ENCODE measurements at regions not wholly inside any gene's neighbourhood (a gene's known extent, or its start where the extent isn't known, plus 50 kb on each side); places are given as distances from the start of the nearest gene placed in this dataset.

GRCh38 chr7:110502888-110503465 is 588.0 kb upstream of the LRRN3 start:
- TF ChIP-seq CTCF (tag by site-specific recombination; IDR thresholded peaks at IDR 0.05) (no peak), SP7 (tag by site-specific recombination; IDR thresholded peaks at IDR 0.05) (no peak), ZFP41 (tag by site-specific recombination; IDR thresholded peaks at IDR 0.05; ENCODE audit: borderline replicate concordance) (no peak), ZBTB21 (tag by site-specific recombination; IDR thresholded peaks at IDR 0.05) (no peak), SETDB1 (IDR thresholded peaks at IDR 0.05; ENCODE audit: insufficient read length, low read length) (no peak), ZNF362 (tag by site-specific recombination; IDR thresholded peaks at IDR 0.05) (no peak), ZNF169 (tag by site-specific recombination; IDR thresholded peaks at IDR 0.05) (no peak), ZNF280C (tag by site-specific recombination; IDR thresholded peaks at IDR 0.05) (no peak), ZNF18 (tag by site-specific recombination; IDR thresholded peaks at IDR 0.05) (no peak)
